Tibial nerve (tissue), 4 donors: ENCODE measurements at regions not wholly inside any gene's neighbourhood (a gene's known extent, or its start where the extent isn't known, plus 50 kb on each side); places are given as distances from the start of the nearest gene placed in this dataset.

Experiments used
- DNase-seq, 2 donors: peaks; one replicate each; pipeline ENCODE4 v3.0.0-alpha.2; 2019; ENCODE audit warnings: low spot score in 2 of 2
- H3K27ac ChIP-seq, 4 donors: fragments of 200-600 bp; sonication (generic) in 3 of 4; one replicate each; pipeline ENCODE4 v1.5.1; 2017 to 2019; ENCODE audit warnings: mild to moderate bottlenecking in 1 of 4
- H3K27me3 ChIP-seq, 2 donors: fragments of 200-600 bp; sonication (generic) in 1 of 2; one replicate each; pipeline versions ENCODE4 v1.5.1 to v1.6.0; 2017 to 2019
- H3K36me3 ChIP-seq, 3 donors: fragments of 200-600 bp; sonication (generic); one replicate each; pipeline ENCODE4 v1.5.1; 2018 to 2019
- H3K4me1 ChIP-seq, 4 donors: fragments of 200-600 bp; sonication (generic) in 3 of 4; one replicate each; pipeline ENCODE4 v1.5.1; 2017 to 2019
- H3K4me3 ChIP-seq, 4 donors: fragments of 200-600 bp; sonication (generic) in 3 of 4; one replicate each; pipeline ENCODE4 v1.5.1; 2017 to 2019; ENCODE audit warnings: mild to moderate bottlenecking in 1 of 4, moderate library complexity in 1 of 4
- H3K9me3 ChIP-seq, 4 donors: fragments of 200-600 bp; sonication (generic) in 3 of 4; one replicate each; pipeline ENCODE4 v1.5.1; 2017 to 2019
- EP300 ChIP-seq, 2 donors: sonication (generic); formaldehyde crosslinking; IDR thresholded peaks; one replicate each; pipeline ENCODE4 v1.6.1; 2017; ENCODE audit warnings: antibody characterized with exemption in 2 of 2, mild to moderate bottlenecking in 1 of 2
- POLR2A ChIP-seq, 2 donors: fragments of 450-650 bp; IDR thresholded peaks; one replicate each; pipeline ENCODE4 v1.6.1; 2017; ENCODE audit warnings: antibody characterized with exemption in 2 of 2, mild to moderate bottlenecking in 2 of 2, moderate library complexity in 2 of 2
- WGBS, 2 donors: methylation state at CpG; one replicate each; pipeline ENCODE4 v1.1.5; 2018; 5-methylcytosine and 5-hydroxymethylcytosine counted together
- TF ChIP-seq, protein P1 (sequence below), 5 experiments: fragments of 200-600 bp in 3 of 5; fragments of 450-650 bp in 2 of 5; sonication (generic) in 3 of 5; IDR thresholded peaks; one replicate each; pipeline ENCODE4 v1.5.1; 2016 to 2019; ENCODE audit warnings: antibody characterized with exemption in 5 of 5, mild to moderate bottlenecking in 3 of 5, moderate library complexity in 2 of 5

DNA sequence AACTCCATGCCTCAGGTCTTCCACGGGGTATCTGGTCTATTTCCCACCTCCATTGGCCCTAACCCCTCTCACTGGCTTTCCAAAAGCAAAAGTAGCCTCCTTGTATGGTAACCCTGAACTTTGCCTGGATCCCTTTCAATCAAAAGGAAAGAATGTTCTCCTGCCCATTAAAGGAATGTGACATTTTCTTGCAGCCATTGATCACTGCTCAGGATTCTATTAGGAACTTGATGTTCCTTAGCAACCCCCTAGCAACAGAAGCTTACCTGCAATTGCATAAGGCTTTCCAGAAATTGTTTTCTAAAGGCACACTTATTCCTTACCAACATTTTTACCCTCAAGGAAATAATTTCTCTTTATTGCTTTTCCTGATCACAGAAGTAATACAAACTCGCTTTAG lies 91.4 kb upstream of the AGAP1 start:
- no peak for DNase-seq
- Histone ChIP-seq H3K9me3 (no peaks in the 10 kb centered on the region), H3K36me3 (no peaks in the 10 kb centered on the region), H3K4me3 (no peak overlapping the region), H3K4me1 (no peaks in the 10 kb centered on the region), H3K27me3 (no peaks in the 10 kb centered on the region), H3K27ac (no peak overlapping the region)
- TF ChIP-seq POLR2A (IDR thresholded peaks at IDR 0.05) (no peak), EP300 (IDR thresholded peaks at IDR 0.05) (no peak)
- TF ChIP-seq, protein P1, sequence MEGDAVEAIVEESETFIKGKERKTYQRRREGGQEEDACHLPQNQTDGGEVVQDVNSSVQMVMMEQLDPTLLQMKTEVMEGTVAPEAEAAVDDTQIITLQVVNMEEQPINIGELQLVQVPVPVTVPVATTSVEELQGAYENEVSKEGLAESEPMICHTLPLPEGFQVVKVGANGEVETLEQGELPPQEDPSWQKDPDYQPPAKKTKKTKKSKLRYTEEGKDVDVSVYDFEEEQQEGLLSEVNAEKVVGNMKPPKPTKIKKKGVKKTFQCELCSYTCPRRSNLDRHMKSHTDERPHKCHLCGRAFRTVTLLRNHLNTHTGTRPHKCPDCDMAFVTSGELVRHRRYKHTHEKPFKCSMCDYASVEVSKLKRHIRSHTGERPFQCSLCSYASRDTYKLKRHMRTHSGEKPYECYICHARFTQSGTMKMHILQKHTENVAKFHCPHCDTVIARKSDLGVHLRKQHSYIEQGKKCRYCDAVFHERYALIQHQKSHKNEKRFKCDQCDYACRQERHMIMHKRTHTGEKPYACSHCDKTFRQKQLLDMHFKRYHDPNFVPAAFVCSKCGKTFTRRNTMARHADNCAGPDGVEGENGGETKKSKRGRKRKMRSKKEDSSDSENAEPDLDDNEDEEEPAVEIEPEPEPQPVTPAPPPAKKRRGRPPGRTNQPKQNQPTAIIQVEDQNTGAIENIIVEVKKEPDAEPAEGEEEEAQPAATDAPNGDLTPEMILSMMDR (IDR thresholded peaks at IDR 0.05), result no peak
- WGBS, 2 donors, result 77 to 82% methylated on average over 2 of the region's 2 CpGs

DNA sequence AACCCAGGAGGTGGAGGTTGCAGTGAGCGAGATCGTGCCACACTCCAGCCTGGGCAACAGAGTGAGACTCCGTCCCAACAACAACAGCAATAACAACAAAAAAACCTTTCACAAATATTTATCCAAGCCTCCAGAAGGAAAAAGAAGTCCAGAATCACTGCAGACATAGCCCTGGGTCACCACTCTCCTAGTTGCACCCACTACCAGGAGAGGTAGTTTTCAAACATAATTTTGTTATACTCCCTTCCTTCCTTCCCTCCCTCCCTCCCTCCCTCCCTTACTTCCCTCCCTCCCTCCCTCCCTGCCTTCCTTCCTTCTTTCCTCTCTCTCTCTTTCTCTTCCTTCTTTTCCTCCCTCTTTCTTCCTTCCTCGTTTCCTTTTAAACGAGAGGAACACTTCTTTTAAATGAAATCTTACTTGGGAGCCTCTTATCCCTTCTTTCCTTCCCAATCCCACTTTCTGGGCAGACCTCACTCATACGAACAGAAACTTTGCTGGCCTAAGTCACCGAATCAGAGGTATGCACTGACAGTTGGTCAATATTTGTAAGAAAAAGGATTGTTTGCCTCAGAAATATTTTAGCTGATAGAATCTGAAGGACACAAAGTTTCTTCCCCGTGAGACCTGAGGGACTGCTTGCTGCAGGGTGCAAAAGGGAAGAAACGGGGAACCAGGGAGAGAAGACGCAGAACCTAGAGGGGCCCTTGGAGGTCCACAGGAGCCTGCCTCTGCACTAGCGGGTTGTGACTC lies 88.1 kb upstream of the AGAP1 start:
- no peak for DNase-seq
- Histone ChIP-seq H3K4me1 (no peaks in the 10 kb centered on the region), H3K4me3 (no peak overlapping the region), H3K9me3 (no peaks in the 10 kb centered on the region), H3K36me3 (no peaks in the 10 kb centered on the region), H3K27ac (no peak overlapping the region), H3K27me3 (no peaks in the 10 kb centered on the region)
- 82 to 84% methylated on average over 11 of the region's 11 CpGs for WGBS, 2 donors
- TF ChIP-seq, protein P1 (IDR thresholded peaks at IDR 0.05), result no peak
- no peak for TF ChIP-seq POLR2A (IDR thresholded peaks at IDR 0.05)
- TF ChIP-seq EP300 (IDR thresholded peaks at IDR 0.05), result no peak

DNA sequence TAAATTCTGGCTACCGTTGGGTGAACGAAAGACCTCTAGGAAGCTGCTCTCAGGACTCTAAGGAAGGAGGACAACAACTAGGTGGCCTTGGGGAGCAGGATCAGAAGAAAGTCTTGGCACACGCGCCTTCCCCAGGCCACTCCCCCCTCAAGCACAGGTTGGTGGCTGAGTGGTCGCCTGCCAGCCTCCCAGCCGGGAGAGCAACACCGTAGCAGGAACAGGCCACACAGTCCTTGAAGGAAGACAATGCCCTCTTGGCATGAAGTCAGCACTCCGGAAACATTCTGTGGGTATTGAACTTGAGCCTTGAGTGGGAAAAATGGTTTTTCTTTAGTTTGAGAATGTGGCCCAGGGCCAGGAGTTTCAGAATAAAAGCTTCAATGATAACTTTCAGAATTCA lies 87.4 kb upstream of the AGAP1 start:
- no peaks in the 10 kb centered on the region for H3K9me3 ChIP-seq
- 45 to 47% methylated on average over 8 of the region's 8 CpGs for WGBS, 2 donors
- TF ChIP-seq EP300 (IDR thresholded peaks at IDR 0.05) (no peak), POLR2A (IDR thresholded peaks at IDR 0.05) (no peak)
- TF ChIP-seq, protein P1 (IDR thresholded peaks at IDR 0.05), result no peak
- H3K27ac ChIP-seq, result no peak overlapping the region
- H3K4me1 ChIP-seq, result no peaks in the 10 kb centered on the region
- no peak overlapping the region for H3K4me3 ChIP-seq
- H3K36me3 ChIP-seq, result no peaks in the 10 kb centered on the region
- no peak for DNase-seq
- no peaks in the 10 kb centered on the region for H3K27me3 ChIP-seq

DNA sequence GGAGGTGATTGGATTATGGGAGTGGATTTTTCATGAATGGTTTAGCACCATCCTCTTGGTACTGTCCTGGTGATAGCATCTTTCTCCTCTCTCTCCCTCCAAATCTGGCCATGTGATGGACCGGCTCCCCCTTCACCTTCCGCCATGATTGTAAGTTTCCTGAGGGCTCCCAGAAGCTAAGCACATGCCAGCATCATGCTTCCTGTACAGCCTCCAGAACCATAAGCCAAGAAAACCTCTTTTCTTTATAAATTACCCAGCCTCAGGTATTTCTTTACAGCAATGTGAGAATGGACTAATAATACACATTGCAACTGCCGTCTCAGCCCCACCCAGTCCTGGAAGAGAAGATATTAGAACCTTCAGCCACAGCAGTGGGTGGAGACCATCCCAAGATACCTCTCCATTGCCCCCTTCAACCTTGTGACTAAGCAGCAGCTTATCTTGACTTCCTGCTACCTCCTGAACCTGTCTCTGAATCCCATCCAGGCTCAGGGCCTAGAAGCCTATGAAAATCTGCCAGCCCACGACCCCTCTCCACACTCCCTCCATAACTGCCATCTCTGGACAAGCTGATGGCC lies 81.8 kb upstream of the AGAP1 start:
- Histone ChIP-seq H3K4me1 (peaks cover 0 to 2% (median 0%) of the 10 kb centered on the region in 4 donors), H3K9me3 (no peaks in the 10 kb centered on the region), H3K36me3 (no peaks in the 10 kb centered on the region), H3K4me3 (no peak overlapping the region), H3K27me3 (no peaks in the 10 kb centered on the region), H3K27ac (no peak overlapping the region)
- WGBS, 2 donors, result 93 to 95% methylated on average over 4 of the region's 4 CpGs
- DNase-seq, result no peak
- TF ChIP-seq, protein P1 (IDR thresholded peaks at IDR 0.05), result no peak
- no peak for TF ChIP-seq EP300 (IDR thresholded peaks at IDR 0.05)
- TF ChIP-seq POLR2A (IDR thresholded peaks at IDR 0.05), result no peak

DNA sequence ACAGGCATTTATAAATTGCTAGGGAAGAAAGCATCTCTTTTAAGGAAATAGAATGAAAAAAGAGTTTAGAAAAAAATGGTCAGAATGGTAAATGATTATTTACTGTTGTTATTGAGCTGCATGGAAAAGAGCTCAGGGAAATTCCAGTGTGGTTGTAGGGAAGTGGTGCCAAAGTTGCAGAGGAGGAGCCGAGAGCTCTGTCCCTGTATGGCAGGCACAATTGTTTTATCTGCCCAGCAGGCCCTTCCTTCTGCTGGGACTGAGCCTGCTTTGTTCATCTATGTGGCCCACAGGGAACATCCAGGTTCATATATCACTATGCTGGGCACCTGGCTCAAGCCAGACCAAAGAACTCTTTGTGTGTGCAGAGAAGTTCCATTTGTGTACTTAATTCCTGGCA lies 80.8 kb upstream of the AGAP1 start:
- Histone ChIP-seq H3K4me3 (no peak overlapping the region), H3K36me3 (no peaks in the 10 kb centered on the region), H3K9me3 (no peaks in the 10 kb centered on the region), H3K27me3 (no peaks in the 10 kb centered on the region), H3K4me1 (peaks cover 0 to 4% (median 0%) of the 10 kb centered on the region in 4 donors), H3K27ac (no peak overlapping the region)
- 69 to 71% methylated on average over 1 of the region's 1 CpG for WGBS, 2 donors
- TF ChIP-seq POLR2A (IDR thresholded peaks at IDR 0.05) (no peak), EP300 (IDR thresholded peaks at IDR 0.05) (no peak)
- TF ChIP-seq, protein P1 (IDR thresholded peaks at IDR 0.05), result no peak
- no peak for DNase-seq
